SK-N-SH (cell line): ENCODE measurements at regions not wholly inside any gene's neighbourhood (a gene's known extent, or its start where the extent isn't known, plus 50 kb on each side); places are given as distances from the start of the nearest gene placed in this dataset.
"Not testable (repeated sequence)": the region's sequence is repeated elsewhere in the genome, so short reads cannot be mapped to it uniquely, and the experiment has no call there.

Experiments used
- CTCF ChIA-PET: fragments of 300-600, 350-600 bp; formaldehyde crosslinking; extraction: SDS; loops from one replicate; lab custom pipeline; 2021; lab: Yijun Ruan, JAX
- POLR2A ChIA-PET: fragments of 350-600 bp; sonication (Branson Sonifier 250); formaldehyde crosslinking; extraction: SDS; loops from one replicate; lab custom pipeline; 2020; ENCODE audit warnings: antibody characterized with exemption, inconsistent platforms; lab: Yijun Ruan, JAX
- DNase-seq: peaks from one replicate; pipeline ENCODE4 v3.0.0; 2012
- H2AFZ ChIP-seq: fragments of 200-600 bp; sonication (generic); 2 replicates; pipeline ENCODE4 v1.8.1; 2016; ENCODE audit warnings: antibody characterized with exemption, mild to moderate bottlenecking, low read depth
- H3F3A ChIP-seq: fragments of 200-600 bp; sonication (generic); replicated peaks from 2 replicates; pipeline ENCODE3; 2016; ENCODE audit warnings: antibody characterized with exemption, mild to moderate bottlenecking; ENCODE audit not compliant: insufficient read depth
- H3K27ac ChIP-seq, 2 experiments: fragments of 200-500 bp in 1 of 2; fragments of 200-600 bp in 1 of 2; sonication (Bioruptor generic) in 1 of 2; sonication (generic), shearing (Covaris generic) in 1 of 2; 2 replicates each; pipeline versions ENCODE4 v1.5.1 to v1.6.1; 2014 to 2016; ENCODE audit warnings: low read depth in 2 of 2, inconsistent platforms in 1 of 2, low read length in 1 of 2, mild to moderate bottlenecking in 1 of 2, mixed read lengths in 1 of 2
- H3K27me3 ChIP-seq: fragments of 200-600 bp; sonication (generic), shearing (Covaris generic); 2 replicates; pipeline ENCODE4 v1.6.1; 2016; ENCODE audit warnings: mixed run types; ENCODE audit not compliant: insufficient read depth
- H3K36me3 ChIP-seq, 2 experiments: fragments of 200-500 bp in 1 of 2; fragments of 200-600 bp in 1 of 2; sonication (Bioruptor generic) in 1 of 2; sonication (generic) in 1 of 2; replicated peaks in 1 of 2; 2 replicates each; pipeline versions ENCODE3 to v1.5.1; 2014 to 2016; ENCODE audit warnings: low read length in 1 of 2, mild to moderate bottlenecking in 1 of 2; ENCODE audit not compliant: insufficient read depth in 2 of 2, control insufficient read depth in 1 of 2
- H3K4me1 ChIP-seq, 2 experiments: fragments of 200-500 bp in 1 of 2; fragments of 200-600 bp in 1 of 2; sonication (Bioruptor generic) in 1 of 2; sonication (generic), shearing (Covaris generic) in 1 of 2; 2 replicates each; pipeline versions ENCODE4 v1.5.1 to v1.6.1; 2014 to 2016; ENCODE audit warnings: low read depth in 1 of 2, low read length in 1 of 2, mixed run types in 1 of 2; ENCODE audit not compliant: insufficient read depth in 2 of 2, control insufficient read depth in 1 of 2
- H3K4me2 ChIP-seq: fragments of 200-600 bp; sonication (generic), shearing (Covaris generic); 2 replicates; pipeline ENCODE4 v1.6.1; 2017; ENCODE audit warnings: mixed run types
- H3K4me3 ChIP-seq, 2 experiments: fragments of 200-500 bp in 1 of 2; fragments of 200-600 bp in 1 of 2; sonication (Bioruptor generic) in 1 of 2; sonication (generic), shearing (Covaris generic) in 1 of 2; 2 replicates each; pipeline versions ENCODE4 v1.5.1 to v1.8.1; 2014 to 2016; ENCODE audit warnings: low read depth in 2 of 2, inconsistent platforms in 1 of 2, low read length in 1 of 2, mild to moderate bottlenecking in 1 of 2, mixed read lengths in 1 of 2, moderate library complexity in 1 of 2
- H3K79me2 ChIP-seq: fragments of 200-600 bp; sonication (generic); 2 replicates; pipeline ENCODE4 v1.8.1; 2017; ENCODE audit warnings: mild to moderate bottlenecking; ENCODE audit not compliant: insufficient read depth
- H3K9ac ChIP-seq: fragments of 200-600 bp; sonication (generic); 2 replicates; pipeline ENCODE4 v1.6.1; 2017; ENCODE audit warnings: mixed run types
- H3K9me2 ChIP-seq: fragments of 200-600 bp; sonication (generic); 2 replicates; pipeline ENCODE4 v1.6.1; 2017; ENCODE audit warnings: mixed run types
- H3K9me3 ChIP-seq: fragments of 200-600 bp; sonication (generic); 2 replicates; pipeline ENCODE4 v1.6.1; 2017; ENCODE audit warnings: mixed run types, mild to moderate bottlenecking, moderate library complexity
- H4K20me1 ChIP-seq: fragments of 200-600 bp; sonication (generic); 2 replicates; pipeline ENCODE4 v1.6.1; 2017; ENCODE audit warnings: mild to moderate bottlenecking, mixed run types; ENCODE audit not compliant: insufficient read depth
- CTCF ChIP-seq: fragments of 200-600 bp; sonication (generic); IDR thresholded peaks from 2 replicates; pipeline ENCODE4 v1.6.1; 2017; ENCODE audit warnings: antibody characterized with exemption, mild to moderate bottlenecking, moderate library complexity
- ELF1 ChIP-seq: IDR thresholded peaks from 2 replicates; pipeline ENCODE4 v1.4.0; 2012
- EP300 ChIP-seq, 2 experiments: IDR thresholded peaks; 2 replicates each; pipeline versions ENCODE4 v1.4.0 to v1.6.1; 2012; ENCODE audit warnings: borderline replicate concordance in 1 of 2, low read depth in 1 of 2, low read length in 1 of 2
- EZH2phosphoT487 ChIP-seq: fragments of 200-600 bp; sonication (generic); IDR thresholded peaks from 2 replicates; pipeline ENCODE4 v1.6.1; 2017; ENCODE audit warnings: low read depth, mixed run types, mild to moderate bottlenecking, antibody characterized with exemption, moderate library complexity, borderline replicate concordance
- FOSL2 ChIP-seq: IDR thresholded peaks from 2 replicates; pipeline ENCODE4 v1.4.0; 2012; ENCODE audit warnings: low read depth, mild to moderate bottlenecking, moderate library complexity, borderline replicate concordance
- GATA2 ChIP-seq: sonication (generic); formaldehyde crosslinking; IDR thresholded peaks from 2 replicates; pipeline ENCODE4 v1.5.0; 2020; ENCODE audit warnings: mild to moderate bottlenecking, missing genetic modification reagents
- IRF3 ChIP-seq: fragments of 150-350 bp; IDR thresholded peaks from 2 replicates; pipeline ENCODE4 v1.6.1; 2016; ENCODE audit warnings: mild to moderate bottlenecking, low read depth, low read length
- MEF2A ChIP-seq: IDR thresholded peaks from 2 replicates; pipeline ENCODE4 v1.4.0; 2012; ENCODE audit warnings: low read depth, borderline replicate concordance
- NFIC ChIP-seq: IDR thresholded peaks from 2 replicates; pipeline ENCODE4 v1.4.0; 2012; ENCODE audit warnings: borderline replicate concordance
- NRF1 ChIP-seq: IDR thresholded peaks from 2 replicates; pipeline ENCODE4 v1.6.1; 2012; ENCODE audit warnings: low read depth, mild to moderate bottlenecking, low read length
- PBX3 ChIP-seq: IDR thresholded peaks from 2 replicates; pipeline ENCODE4; 2012
- POLR2AphosphoS5 ChIP-seq: IDR thresholded peaks from 2 replicates; pipeline ENCODE4 v1.6.1; 2012; ENCODE audit warnings: low read depth, low read length
- RCOR1 ChIP-seq: fragments of 150-350 bp; IDR thresholded peaks from 2 replicates; pipeline ENCODE4 v1.6.1; 2017; ENCODE audit warnings: antibody characterized with exemption, low read length
- RFX5 ChIP-seq: IDR thresholded peaks from 2 replicates; pipeline ENCODE4 v1.6.1; 2012; ENCODE audit warnings: mild to moderate bottlenecking, improper control_type of control experiment, low read length
- SIN3A ChIP-seq: IDR thresholded peaks from 2 replicates; pipeline ENCODE4 v1.6.1; 2012; ENCODE audit warnings: low read depth, mild to moderate bottlenecking, low read length, moderate library complexity, borderline replicate concordance
- TAF1 ChIP-seq: IDR thresholded peaks from 2 replicates; pipeline ENCODE4 v1.6.1; 2012; ENCODE audit warnings: low read depth, mild to moderate bottlenecking, low read length, moderate library complexity, borderline replicate concordance
- TCF12 ChIP-seq: IDR thresholded peaks from 2 replicates; pipeline ENCODE4 v1.4.0; 2012
- TEAD4 ChIP-seq: IDR thresholded peaks from 2 replicates; pipeline ENCODE4 v1.4.0; 2012; ENCODE audit warnings: mild to moderate bottlenecking, borderline replicate concordance; ENCODE audit not compliant: insufficient read depth
- USF1 ChIP-seq: IDR thresholded peaks from 2 replicates; pipeline ENCODE4 v1.4.0; 2012; ENCODE audit warnings: low read depth, borderline replicate concordance
- YY1 ChIP-seq: IDR thresholded peaks from 2 replicates; pipeline ENCODE4 v1.4.0; 2012; ENCODE audit warnings: low read depth, mild to moderate bottlenecking
- WGBS: methylation state at CpG from one replicate; pipeline ENCODE4 v1.1.6; 2017; ENCODE audit warnings: low lambda C conversion rate; 5-methylcytosine and 5-hydroxymethylcytosine counted together

GRCh38 chr6:96436398-96436797, 85.2 kb upstream of the UFL1 start:
- H3F3A ChIP-seq: no peaks in the 10 kb centered on the region
- no peak overlapping the region for H3K27ac ChIP-seq
- no peaks in the 10 kb centered on the region for H3K27me3 ChIP-seq
- no peaks in the 10 kb centered on the region for H3K36me3 ChIP-seq
- ChIA-PET CTCF (no interaction called here), POLR2A (no interaction called here)
- WGBS: 40% methylated on average over 1 of the region's 4 CpGs
- no peaks in the 10 kb centered on the region for H3K79me2 ChIP-seq
- no peaks in the 10 kb centered on the region for H3K4me1 ChIP-seq
- H3K9me3 ChIP-seq: no peaks in the 10 kb centered on the region
- H3K4me3 ChIP-seq: no peak overlapping the region
- TF ChIP-seq PBX3 (no peak), RFX5 (no peak), TEAD4 (no peak), POLR2AphosphoS5 (no peak), USF1 (no peak), IRF3 (no peak), FOSL2 (no peak), MEF2A (no peak), NRF1 (no peak), ELF1 (no peak), RCOR1 (no peak), SIN3A (no peak), NFIC (no peak), EZH2phosphoT487 (no peak), EP300 (IDR thresholded peaks at IDR 0.05; ENCODE audit: borderline replicate concordance in 1 of 2, low read depth in 1 of 2, low read length in 1 of 2) (no peak), TCF12 (no peak), GATA2 (no peak), CTCF (no peak), YY1 (no peak), TAF1 (no peak)
- no peak overlapping the region for H2AFZ ChIP-seq
- H4K20me1 ChIP-seq: no peaks in the 10 kb centered on the region
- no peak overlapping the region for H3K4me2 ChIP-seq
- DNase-seq: no peak
- no peaks in the 10 kb centered on the region for H3K9me2 ChIP-seq
- H3K9ac ChIP-seq: no peak overlapping the region

- DNase-seq, H3K9me3 ChIP-seq, H3K9ac ChIP-seq, CTCF ChIA-PET, H3K4me3 ChIP-seq, H3K4me1 ChIP-seq, POLR2A ChIA-PET, H4K20me1 ChIP-seq, H3K79me2 ChIP-seq, H3K27ac ChIP-seq, H3K27me3 ChIP-seq, H3K9me2 ChIP-seq, H3K4me2 ChIP-seq, H3K36me3 ChIP-seq, H3F3A ChIP-seq, H2AFZ ChIP-seq: not testable (repeated sequence)
- WGBS: no CpG with 5 or more reads among the region's 6 CpGs
These were observed 84.4 kb upstream of the UFL1 start for GRCh38 chr6:96437228-96437627.
